HepG2 (cell line): ENCODE measurements at regions not wholly inside any gene's neighbourhood (a gene's known extent, or its start where the extent isn't known, plus 50 kb on each side); places are given as distances from the start of the nearest gene placed in this dataset.

Source experiments
- ATAC-seq: fragments of 200-7000 bp; cut with Tn5 transposase; 3 replicates; pipeline ENCODE4 v1.9.1; 2020; ENCODE audit warnings: mild to moderate bottlenecking, moderate library complexity
- BruUV-seq: library from RNA; stranded (reverse); fragments of 400-500 nt; replicated peaks from 2 replicates; lab custom pipeline; 2021; lab: Mats Ljungman, UMichigan
- CTCF ChIA-PET: fragments of 300-600 bp; formaldehyde crosslinking; extraction: SDS; loops from one replicate; lab custom pipeline; 2021; ENCODE audit warnings: low total read pairs, inconsistent platforms, low intra/inter-chr PET ratio; lab: Yijun Ruan, JAX
- POLR2A ChIA-PET: fragments of 350-600 bp; sonication (Branson Sonifier 250); formaldehyde crosslinking; loops from one replicate; lab custom pipeline; 2020; ENCODE audit warnings: antibody characterized with exemption, inconsistent platforms; lab: Yijun Ruan, JAX
- DNase-seq: peaks from one replicate; pipeline ENCODE4 v3.0.0-alpha.2; 2015; ENCODE audit warnings: low spot score
- FAIRE-seq: peaks from 3 replicates; lab custom pipeline; 2011; peaks lifted over from hg19 to GRCh38; lab: Jason Lieb, UNC
- H2AFZ ChIP-seq: one replicate; pipeline ENCODE4 v1.6.1; 2011; ENCODE audit warnings: low read length, inconsistent platforms
- H3K27ac ChIP-seq: fragments of 300-600 bp; 3 replicates; pipeline ENCODE4 v1.8.0; 2011; ENCODE audit warnings: mixed run types, mild to moderate bottlenecking, mixed read lengths, low read length, inconsistent platforms; ENCODE audit not compliant: insufficient read depth; ENCODE audit errors: extremely low read length
- H3K27me3 ChIP-seq, 2 experiments: fragments of 200-600 bp in 1 of 2; 2 replicates in 1 of 2; 3 replicates in 1 of 2; pipeline versions ENCODE4 v1.6.0 to v1.8.0; 2011; ENCODE audit warnings: low read length in 2 of 2, mild to moderate bottlenecking in 2 of 2, moderate library complexity in 2 of 2, inconsistent platforms in 1 of 2; ENCODE audit not compliant: insufficient read depth in 2 of 2, control insufficient read depth in 1 of 2
- H3K36me3 ChIP-seq, 2 experiments: fragments of 200-600 bp in 1 of 2; replicated peaks in 1 of 2; 2 replicates in 1 of 2; 3 replicates in 1 of 2; pipeline versions ENCODE4 v1.5.1 to v1.8.0; 2011; ENCODE audit warnings: low read length in 2 of 2, inconsistent platforms in 1 of 2; ENCODE audit not compliant: insufficient read depth in 2 of 2, control insufficient read depth in 1 of 2
- H3K4me1 ChIP-seq: 2 replicates; pipeline ENCODE4 v1.5.1; 2012; ENCODE audit warnings: low read length, inconsistent platforms; ENCODE audit not compliant: insufficient read depth
- H3K4me2 ChIP-seq: 2 replicates; pipeline ENCODE4 v1.6.0; 2011; ENCODE audit warnings: low read depth, low read length, inconsistent platforms
- H3K4me3 ChIP-seq, 3 experiments: fragments of 200-600 bp in 1 of 3; sonication (generic), shearing (Covaris generic) in 1 of 3; replicated peaks in 1 of 3; 2 replicates each; pipeline ENCODE4 v1.5.1; 2011 to 2016; ENCODE audit warnings: low read length in 3 of 3, inconsistent platforms in 2 of 3, low read depth in 2 of 3, mild to moderate bottlenecking in 2 of 3, control low read depth in 1 of 3, mixed read lengths in 1 of 3; ENCODE audit not compliant: insufficient read depth in 1 of 3
- H3K79me2 ChIP-seq: one replicate; pipeline ENCODE4 v1.6.1; 2011; ENCODE audit warnings: low read length, inconsistent platforms; ENCODE audit not compliant: insufficient read depth
- H3K9ac ChIP-seq: 2 replicates; pipeline ENCODE4 v1.6.0; 2011; ENCODE audit warnings: mild to moderate bottlenecking, low read depth, low read length, inconsistent platforms; ENCODE audit not compliant: insufficient read depth
- H3K9me3 ChIP-seq: 2 replicates; pipeline ENCODE4 v1.5.1; 2012; ENCODE audit warnings: mild to moderate bottlenecking, low read length
- H4K20me1 ChIP-seq: 2 replicates; pipeline ENCODE4 v1.6.0; 2011; ENCODE audit warnings: inconsistent platforms, mild to moderate bottlenecking, low read length, moderate library complexity; ENCODE audit not compliant: insufficient read depth
- HOXA3 ChIP-seq: sonication (generic); formaldehyde crosslinking; IDR thresholded peaks from 2 replicates; pipeline ENCODE4 v1.5.0; 2020; ENCODE audit warnings: missing genetic modification reagents
- KDM2A ChIP-seq: sonication (generic); formaldehyde crosslinking; IDR thresholded peaks from 2 replicates; pipeline ENCODE4 v1.4.0; 2020; ENCODE audit warnings: low read depth, missing genetic modification reagents, borderline replicate concordance
- NFE2L2 ChIP-seq: fragments of 150-350 bp; IDR thresholded peaks from 2 replicates; pipeline ENCODE4 v1.6.1; 2014; ENCODE audit warnings: low read length
- TP53 ChIP-seq: sonication (generic); formaldehyde crosslinking; conservative IDR thresholded peaks from 2 replicates; pipeline ENCODE4 v1.4.0; 2020; ENCODE audit warnings: missing genetic modification reagents
- ZC3H4 ChIP-seq: sonication (generic); formaldehyde crosslinking; IDR thresholded peaks from 2 replicates; pipeline ENCODE4 v1.4.0; 2020; ENCODE audit warnings: missing genetic modification reagents, borderline replicate concordance
- ZFP90 ChIP-seq: sonication (generic); formaldehyde crosslinking; IDR thresholded peaks from 2 replicates; pipeline ENCODE4 v1.8.0; 2022; ENCODE audit warnings: missing genetic modification reagents, mild to moderate bottlenecking, inconsistent platforms, borderline replicate concordance
- ZNF788 ChIP-seq: sonication (generic); formaldehyde crosslinking; IDR thresholded peaks from 2 replicates; pipeline ENCODE4 v1.5.0; 2020; ENCODE audit warnings: mild to moderate bottlenecking, missing genetic modification reagents, borderline replicate concordance
- WGBS: methylation state at CpG from one replicate; pipeline ENCODE4 v1.1.6; 2017; ENCODE audit warnings: low lambda C conversion rate; 5-methylcytosine and 5-hydroxymethylcytosine counted together
- in situ Hi-C: cut with HindIII; loops from 2 replicates; pipeline ENCODE4 v1.10.0; 2017; ENCODE audit warnings: low pct_unique_long_range_greater_than_20kb; ENCODE audit not compliant: extremely low pct_ligation_motif_present
- intact Hi-C: fragments of 100-400 bp; cut with micrococcal nuclease; formaldehyde crosslinking; loops from one replicate; pipeline ENCODE4 v1.10.0; 2022; ENCODE audit not compliant: unreplicated experiment
- TF ChIP-seq, protein P1 (sequence below): sonication (generic); formaldehyde crosslinking; conservative IDR thresholded peaks from 2 replicates; pipeline ENCODE4 v1.4.0; 2020; ENCODE audit warnings: missing genetic modification reagents
- TF ChIP-seq, protein P2 (sequence below): sonication (generic); formaldehyde crosslinking; IDR thresholded peaks from 2 replicates; pipeline ENCODE4 v1.8.1; 2023; ENCODE audit warnings: mild to moderate bottlenecking, missing genetic modification reagents

GRCh38 chr1:82690411-82690810, 889.7 kb downstream of the ADGRL2 start:
- Histone ChIP-seq H3K79me2 (no peaks in the 10 kb centered on the region), H3K27ac (no peak overlapping the region), H3K4me3 (no peak overlapping the region), H3K27me3 (no peaks in the 10 kb centered on the region; a peak in 1 of 5 replicates), H3K9me3 (peaks cover 58% of the 10 kb centered on the region), H3K4me1 (no peaks in the 10 kb centered on the region), H3K4me2 (no peak overlapping the region)
- POLR2A ChIA-PET: no interaction called here
- DNase-seq (no peak), ATAC-seq (no peak)
- TF ChIP-seq ZC3H4 (CRISPR knock-in tag) (no peak), TP53 (CRISPR knock-in tag) (no peak), ZFP90 (CRISPR knock-in tag) (no peak), NFE2L2 (no peak), KDM2A (CRISPR knock-in tag) (no peak), HOXA3 (no peak), ZNF788 (no peak)
- TF ChIP-seq, protein P1, sequence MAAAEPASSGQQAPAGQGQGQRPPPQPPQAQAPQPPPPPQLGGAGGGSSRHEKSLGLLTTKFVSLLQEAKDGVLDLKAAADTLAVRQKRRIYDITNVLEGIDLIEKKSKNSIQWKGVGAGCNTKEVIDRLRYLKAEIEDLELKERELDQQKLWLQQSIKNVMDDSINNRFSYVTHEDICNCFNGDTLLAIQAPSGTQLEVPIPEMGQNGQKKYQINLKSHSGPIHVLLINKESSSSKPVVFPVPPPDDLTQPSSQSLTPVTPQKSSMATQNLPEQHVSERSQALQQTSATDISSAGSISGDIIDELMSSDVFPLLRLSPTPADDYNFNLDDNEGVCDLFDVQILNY (CRISPR knock-in tag): no peak
- TF ChIP-seq, protein P2, sequence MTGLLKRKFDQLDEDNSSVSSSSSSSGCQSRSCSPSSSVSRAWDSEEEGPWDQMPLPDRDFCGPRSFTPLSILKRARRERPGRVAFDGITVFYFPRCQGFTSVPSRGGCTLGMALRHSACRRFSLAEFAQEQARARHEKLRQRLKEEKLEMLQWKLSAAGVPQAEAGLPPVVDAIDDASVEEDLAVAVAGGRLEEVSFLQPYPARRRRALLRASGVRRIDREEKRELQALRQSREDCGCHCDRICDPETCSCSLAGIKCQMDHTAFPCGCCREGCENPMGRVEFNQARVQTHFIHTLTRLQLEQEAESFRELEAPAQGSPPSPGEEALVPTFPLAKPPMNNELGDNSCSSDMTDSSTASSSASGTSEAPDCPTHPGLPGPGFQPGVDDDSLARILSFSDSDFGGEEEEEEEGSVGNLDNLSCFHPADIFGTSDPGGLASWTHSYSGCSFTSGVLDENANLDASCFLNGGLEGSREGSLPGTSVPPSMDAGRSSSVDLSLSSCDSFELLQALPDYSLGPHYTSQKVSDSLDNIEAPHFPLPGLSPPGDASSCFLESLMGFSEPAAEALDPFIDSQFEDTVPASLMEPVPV (CRISPR knock-in tag): no peak
- TF ChIP-seq, all 625 proteins: peak for 0
- no peak for FAIRE-seq
- Histone ChIP-seq H2AFZ (no peak overlapping the region), H3K9ac (no peak overlapping the region), H3K36me3 (no peaks in the 10 kb centered on the region), H4K20me1 (no peaks in the 10 kb centered on the region)
- in situ Hi-C loops: no loop called here
- 5% methylated on average over 1 of the region's 1 CpG for whole genome bisulfite sequencing
- intact Hi-C loops: no loop called here
- BruUV-seq: no TSS peak
- CTCF ChIA-PET: no interaction called here
